MM.1S (cell line): ENCODE measurements at regions not wholly inside any gene's neighbourhood (a gene's known extent, or its start where the extent isn't known, plus 50 kb on each side); places are given as distances from the start of the nearest gene placed in this dataset.

Experiments
- CTCF ChIP-seq: fragments of 300-600 bp; sonication (generic); IDR thresholded peaks from 2 replicates; pipeline ENCODE4 v1.5.1; 2016; ENCODE audit warnings: antibody characterized with exemption, low read length, mixed read lengths
- EZH2 ChIP-seq: fragments of 300-600 bp; sonication (generic); optimal IDR thresholded peaks from 2 replicates; pipeline ENCODE3; 2017; ENCODE audit warnings: low read depth, mild to moderate bottlenecking, antibody characterized with exemption, low read length, mixed read lengths
- EZH2phosphoT487 ChIP-seq: fragments of 300-600 bp; sonication (generic); IDR thresholded peaks from 2 replicates; pipeline ENCODE4 v1.6.1; 2018; ENCODE audit warnings: antibody characterized with exemption, low read length

- TF ChIP-seq CTCF (no peak), EZH2phosphoT487 (no peak), EZH2 (no peak)
Measured at GRCh38 chr1:55363268-55363667, 148.1 kb upstream of the USP24 start.
